GM21390 (cell line): ENCODE measurements at regions not wholly inside any gene's neighbourhood (a gene's known extent, or its start where the extent isn't known, plus 50 kb on each side); places are given as distances from the start of the nearest gene placed in this dataset.

ENCODE experiments used
- ATAC-seq: cut with Tn5 transposase; IDR thresholded peaks from one replicate; pipeline ENCODE4 v1.9.1; 2021; ENCODE audit not compliant: unreplicated experiment

- ATAC-seq = no peak
Measured at GRCh38 chr3:193978030-193978429, 157.9 kb upstream of the HES1 start.

DNA sequence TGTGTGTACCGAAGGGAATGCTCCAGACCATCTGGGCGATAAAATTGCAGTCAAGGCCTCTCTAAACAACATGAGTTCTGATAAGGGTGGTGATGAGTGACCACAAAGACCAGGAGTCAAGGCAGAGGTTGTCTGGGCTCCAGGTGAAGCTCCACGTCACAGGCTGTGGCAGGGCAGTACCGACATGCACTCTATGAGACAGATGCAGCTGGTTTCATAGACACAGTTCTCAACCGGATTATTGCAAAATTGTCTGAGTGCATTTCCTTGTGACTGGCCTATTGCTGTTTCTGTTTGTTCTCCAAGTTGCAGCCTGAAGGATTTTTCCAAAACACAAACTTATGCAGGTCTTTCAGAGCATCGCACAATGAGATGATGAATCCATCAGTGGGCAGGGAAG is 157.5 kb upstream of the HES1 start:
- no peak for ATAC-seq

GRCh38 chr3:193980326-193980725 is 155.6 kb upstream of the HES1 start:
- no peak for ATAC-seq

DNA sequence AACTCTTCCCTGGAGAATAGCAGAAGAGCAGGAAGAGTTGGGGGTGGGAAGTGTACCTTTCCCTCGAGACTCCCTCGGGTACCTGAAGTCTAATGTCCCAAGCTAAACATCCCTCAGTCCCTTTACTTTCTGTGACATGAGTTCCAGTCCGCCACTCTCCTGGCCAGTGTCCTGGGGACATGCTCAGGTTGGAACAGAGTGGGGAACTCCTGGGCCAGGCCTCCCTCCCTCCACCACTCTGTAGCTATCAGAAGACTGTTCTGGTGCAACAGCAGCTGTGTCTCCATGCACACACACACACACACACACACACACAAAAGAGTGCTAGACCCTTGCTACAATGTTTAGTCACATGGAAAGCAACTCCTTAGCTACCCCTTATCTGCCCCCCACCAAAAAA is 155.0 kb upstream of the HES1 start:
- no peak for ATAC-seq

- no peak for ATAC-seq
Measured at GRCh38 chr3:193981504-193981903, 154.4 kb upstream of the HES1 start.

GRCh38 chr3:193982258-193982659 is 153.7 kb upstream of the HES1 start:
- ATAC-seq = no peak

DNA sequence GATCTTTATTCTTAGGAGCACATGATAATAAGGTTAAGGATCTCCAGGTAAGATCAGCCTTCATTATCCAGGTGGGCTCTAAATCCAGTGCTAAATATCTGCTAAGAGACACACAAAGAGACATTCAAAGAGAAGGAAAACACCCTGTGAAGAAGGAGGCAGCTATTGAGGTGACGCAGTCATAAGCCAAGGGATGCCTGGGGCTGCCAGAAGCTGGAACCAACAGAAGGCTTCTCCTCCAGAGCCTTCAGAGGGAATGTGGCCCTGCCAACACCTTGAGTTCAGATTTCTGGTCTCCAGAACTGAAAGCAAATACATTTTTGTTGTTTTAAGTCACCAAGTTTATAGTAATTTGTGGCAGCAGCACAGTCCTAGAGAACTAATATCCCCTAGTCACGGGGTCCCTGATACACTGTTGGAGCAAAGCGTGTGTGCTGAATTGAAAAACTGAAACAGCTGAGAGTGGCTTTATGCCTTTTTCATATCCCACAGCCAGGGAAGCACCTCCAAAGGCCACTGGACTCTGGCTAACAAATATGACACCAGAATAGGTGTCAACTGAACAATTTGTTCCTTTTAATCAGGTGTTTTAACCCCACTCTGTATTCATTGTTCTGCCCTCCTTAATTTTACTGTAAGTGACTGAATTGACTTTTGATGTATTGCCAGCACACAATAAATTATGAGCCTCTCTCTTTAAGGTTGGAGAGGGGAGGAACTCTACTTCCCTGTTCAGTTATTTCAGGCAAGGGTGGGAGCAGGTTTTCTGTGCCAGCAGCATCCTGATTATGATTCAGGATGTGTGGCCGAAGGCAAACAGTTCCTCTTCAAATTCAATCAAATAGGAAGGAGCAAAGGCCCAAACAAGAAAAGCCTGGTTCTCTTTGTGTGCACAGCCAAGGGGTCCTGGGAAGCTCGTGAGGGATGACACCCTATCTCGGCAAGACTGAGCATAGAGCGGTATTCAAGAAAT is 151.8 kb upstream of the HES1 start:
- ATAC-seq = no peak

GRCh38 chr3:193984876-193985275 is 151.1 kb upstream of the HES1 start:
- no peak for ATAC-seq

DNA sequence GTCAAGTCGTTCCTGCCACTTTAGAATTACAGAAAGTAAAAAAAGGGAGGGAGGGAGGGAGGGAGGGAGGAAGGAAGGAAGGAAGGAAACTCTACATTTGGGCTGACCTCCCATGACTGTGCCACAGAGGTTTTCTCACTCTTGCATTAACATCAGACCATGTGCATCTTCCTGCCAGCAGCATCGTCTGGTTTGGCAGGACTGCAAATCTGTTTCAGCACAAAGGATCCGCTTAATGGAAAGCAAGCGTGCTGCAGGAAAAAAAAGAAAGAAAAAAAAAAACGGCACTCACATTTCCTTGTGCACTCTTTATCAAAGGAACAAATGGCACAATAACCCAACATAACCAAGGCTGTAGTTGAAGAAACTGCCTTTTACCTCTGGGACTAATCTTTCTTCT is 148.8 kb upstream of the HES1 start:
- no peak for ATAC-seq

DNA sequence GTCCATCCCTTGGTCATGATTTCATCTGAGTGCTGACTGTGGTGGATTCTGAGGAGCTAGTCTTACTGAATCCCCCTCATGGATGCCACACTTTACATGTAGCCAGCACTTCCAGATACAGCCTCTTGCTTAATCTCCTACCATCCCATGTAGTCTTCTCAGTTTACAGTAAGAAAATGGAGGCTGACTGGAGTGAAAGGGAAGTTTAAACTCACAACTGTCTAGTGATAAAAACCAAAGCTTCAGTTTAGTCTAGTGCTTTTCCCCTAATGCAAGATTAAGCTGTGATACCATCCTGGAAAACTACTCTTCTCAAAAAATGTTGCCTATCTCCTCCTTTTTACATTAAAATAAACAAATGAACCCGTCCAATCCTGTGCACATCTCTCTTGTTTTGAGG is 146.8 kb upstream of the HES1 start:
- ATAC-seq = no peak

- ATAC-seq = no peak
Measured at GRCh38 chr3:193991666-193992424, 144.1 kb upstream of the HES1 start.

DNA sequence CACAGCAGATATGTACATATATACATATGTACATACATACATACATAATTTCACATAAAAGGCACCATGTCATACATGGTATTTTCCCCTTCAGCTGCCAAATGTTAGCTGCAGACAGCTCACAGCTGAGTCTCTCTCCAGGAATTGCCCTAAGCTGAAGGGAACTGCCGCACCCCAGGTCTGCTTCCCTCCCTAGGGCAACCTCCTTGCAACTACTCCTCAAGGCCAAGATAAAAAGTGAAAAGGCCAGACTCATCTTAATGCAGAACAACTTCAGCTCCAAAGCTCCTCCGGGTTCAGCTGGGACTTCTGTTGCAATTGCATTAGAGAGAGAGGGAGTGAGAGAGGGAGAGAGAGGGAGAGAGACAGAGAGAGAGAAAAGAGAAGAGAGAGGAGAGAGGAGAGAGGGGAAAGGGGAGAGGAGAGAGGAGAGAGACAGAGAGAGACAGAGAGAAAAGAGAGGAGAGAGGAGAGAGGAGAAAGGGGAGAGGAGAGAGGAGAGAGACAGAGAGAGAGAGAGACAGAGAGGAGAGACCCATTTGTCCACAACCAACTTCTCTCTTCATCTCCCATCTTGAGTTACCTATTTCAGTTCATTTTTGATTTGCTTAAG is 143.4 kb upstream of the HES1 start:
- no peak for ATAC-seq

DNA sequence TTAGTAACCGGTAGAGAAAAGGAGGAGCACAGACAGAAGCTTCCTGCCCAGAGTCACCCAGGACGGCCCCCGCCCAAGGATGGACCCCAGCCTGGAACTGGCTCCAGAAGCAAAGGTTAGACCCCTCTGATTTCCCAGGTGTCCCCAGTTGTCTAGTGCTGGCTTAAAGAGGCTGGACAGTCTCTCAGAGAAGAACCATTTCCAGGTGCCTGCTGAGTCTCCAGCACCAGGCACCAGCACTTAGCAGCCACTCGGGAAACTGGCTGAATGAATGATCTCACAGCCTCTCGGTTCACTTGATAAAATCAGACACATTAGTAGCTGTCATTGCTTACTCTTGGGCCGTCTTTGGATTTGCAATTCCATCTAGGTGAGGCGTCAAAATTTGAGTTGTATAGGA is 139.7 kb upstream of the HES1 start:
- ATAC-seq = no peak

DNA sequence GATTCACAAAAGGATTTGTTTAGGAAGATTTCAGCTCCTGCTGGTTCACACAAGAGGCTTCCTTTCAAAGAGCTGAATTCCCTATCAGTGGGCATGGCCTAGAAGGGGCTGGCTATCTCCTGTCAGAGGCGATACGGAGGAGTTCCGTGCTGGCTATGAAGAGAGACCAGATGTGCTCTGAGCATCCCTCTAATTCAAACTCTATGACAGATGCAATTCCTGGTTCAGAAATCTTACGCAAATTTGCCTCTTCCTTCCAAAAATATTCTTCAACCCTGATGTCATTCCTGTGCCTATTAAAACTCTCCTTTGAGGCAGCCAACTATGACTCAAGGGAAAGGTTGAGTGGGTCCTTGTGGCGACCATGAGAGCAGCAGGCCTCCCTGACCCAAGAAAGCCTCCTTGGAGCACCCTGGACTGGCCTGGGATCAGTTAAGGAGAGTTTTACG is 139.3 kb upstream of the HES1 start:
- no peak for ATAC-seq

DNA sequence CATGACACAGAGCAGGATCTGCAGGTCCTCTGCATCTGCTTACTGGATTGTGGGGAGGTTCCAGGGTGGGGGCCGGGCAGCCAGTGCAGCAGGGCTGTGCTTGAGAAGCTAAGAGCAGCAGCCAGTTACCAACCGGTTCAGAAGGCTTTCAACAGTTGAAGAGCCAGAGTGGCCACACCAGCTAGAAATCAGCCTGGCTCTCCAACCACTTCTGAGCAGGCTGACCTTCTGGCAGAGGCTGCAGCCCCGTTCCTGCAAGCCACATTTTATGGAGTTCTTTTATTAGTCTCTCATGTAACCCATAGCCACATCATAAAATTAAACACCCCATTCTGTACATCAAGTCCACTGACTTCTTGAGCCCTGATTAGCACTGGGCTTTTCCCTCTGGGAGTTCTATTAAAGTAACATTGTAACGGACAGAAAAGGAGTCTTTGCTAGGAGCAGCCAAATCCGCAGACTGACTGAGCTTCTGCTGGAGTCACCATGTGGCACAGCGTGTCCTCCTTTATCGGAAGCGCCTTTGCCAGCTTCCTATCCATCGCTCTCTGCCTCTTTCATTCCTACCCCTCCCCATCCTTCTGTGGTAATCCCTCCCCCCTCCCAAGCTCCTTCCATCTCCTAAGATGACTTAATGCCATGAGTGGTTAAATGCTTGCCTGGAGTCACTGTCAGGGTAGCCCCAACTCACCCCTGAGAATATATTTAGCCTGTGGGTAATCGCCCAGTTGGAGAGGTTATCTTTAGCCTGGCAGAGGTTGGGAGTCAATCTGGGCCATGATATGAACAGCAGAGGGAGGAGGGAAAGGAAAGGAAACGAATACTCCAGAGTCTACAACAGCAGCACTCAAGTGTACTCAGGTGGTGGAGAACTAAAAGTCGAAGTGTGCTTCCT is 138.5 kb upstream of the HES1 start:
- ATAC-seq = no peak

DNA sequence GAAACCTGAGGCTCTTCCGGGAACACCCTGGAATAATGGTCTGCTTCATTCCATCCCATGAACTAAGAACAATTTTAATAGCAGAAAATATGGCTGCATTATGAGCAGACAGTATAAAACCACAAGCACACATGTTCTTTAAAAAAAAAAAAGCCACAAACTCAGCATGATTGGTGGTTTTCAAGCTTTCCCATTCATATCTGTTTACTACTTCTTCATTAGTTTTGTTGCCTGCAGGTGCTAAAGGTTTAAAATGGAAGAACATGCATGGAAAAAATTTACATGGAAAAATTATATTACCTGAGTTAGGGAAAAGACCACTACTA is 137.9 kb upstream of the HES1 start:
- no peak for ATAC-seq

- no peak for ATAC-seq
Measured at GRCh38 chr3:193998628-193999195, 137.2 kb upstream of the HES1 start.

DNA sequence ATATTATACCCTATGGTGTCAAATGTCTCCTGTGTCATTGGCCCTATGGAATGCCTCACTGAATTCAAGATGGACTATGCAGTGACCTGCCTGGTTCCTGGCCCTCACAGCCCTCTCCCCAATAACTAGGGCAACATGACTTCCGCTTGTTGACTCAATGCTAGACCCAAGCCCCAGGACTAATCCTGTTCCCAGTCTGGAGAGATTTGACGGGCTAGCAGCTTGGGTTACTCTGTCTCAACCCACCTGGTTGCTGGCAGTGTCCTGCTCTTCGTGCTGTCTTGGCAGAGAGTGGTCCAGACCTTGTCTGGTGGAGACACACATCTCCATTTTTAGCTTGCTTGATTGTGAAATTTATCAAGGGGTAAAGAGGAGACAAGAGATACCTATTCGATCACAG is 135.8 kb upstream of the HES1 start:
- no peak for ATAC-seq

GRCh38 chr3:194000712-194001111 is 135.2 kb upstream of the HES1 start:
- ATAC-seq = no peak

- ATAC-seq = no peak
Measured at GRCh38 chr3:194001728-194002459, 134.1 kb upstream of the HES1 start.
